Mucosa of gallbladder (tissue), 1 donor: ENCODE measurements at regions not wholly inside any gene's neighbourhood (a gene's known extent, or its start where the extent isn't known, plus 50 kb on each side); places are given as distances from the start of the nearest gene placed in this dataset.

Experiments used
- DNase-seq: peaks from one replicate; pipeline ENCODE4 v3.0.0-alpha.2; 2020; ENCODE audit warnings: low spot score
- donor health status: DM: no; HTN: no; CAD: no.

DNA sequence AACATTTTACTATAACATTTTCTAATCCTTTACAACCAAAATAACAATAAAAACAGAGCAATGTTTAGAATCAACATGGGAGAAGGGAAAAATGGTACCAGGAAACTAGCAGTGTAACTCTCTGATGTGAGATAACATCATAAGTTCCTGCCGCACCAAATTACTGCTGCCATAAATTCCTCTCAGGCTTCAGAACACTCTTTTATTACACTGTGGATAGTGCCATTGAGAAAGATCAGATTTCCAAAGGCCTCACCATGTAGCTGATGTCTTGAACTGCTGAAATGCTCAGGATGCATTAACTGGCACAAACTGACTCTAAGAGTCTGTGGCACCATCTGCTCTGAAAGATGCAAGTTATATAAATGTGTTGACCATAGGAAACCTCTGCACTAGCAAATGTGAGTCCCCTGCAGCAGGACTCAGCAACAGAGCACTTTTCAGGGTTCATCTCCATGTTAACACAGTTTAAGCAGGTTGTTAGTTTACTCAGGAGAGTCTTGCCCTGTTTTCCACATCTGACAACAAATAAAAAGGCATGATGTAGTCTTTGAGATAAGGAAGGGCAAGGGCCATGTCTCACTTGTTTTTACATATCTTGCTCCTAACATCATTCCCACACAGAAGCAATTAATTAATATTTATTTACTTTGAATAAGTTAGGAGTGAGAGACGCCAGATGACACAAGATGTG is 218.1 kb downstream of the CETN3 start:
- no peak for DNase-seq

DNA sequence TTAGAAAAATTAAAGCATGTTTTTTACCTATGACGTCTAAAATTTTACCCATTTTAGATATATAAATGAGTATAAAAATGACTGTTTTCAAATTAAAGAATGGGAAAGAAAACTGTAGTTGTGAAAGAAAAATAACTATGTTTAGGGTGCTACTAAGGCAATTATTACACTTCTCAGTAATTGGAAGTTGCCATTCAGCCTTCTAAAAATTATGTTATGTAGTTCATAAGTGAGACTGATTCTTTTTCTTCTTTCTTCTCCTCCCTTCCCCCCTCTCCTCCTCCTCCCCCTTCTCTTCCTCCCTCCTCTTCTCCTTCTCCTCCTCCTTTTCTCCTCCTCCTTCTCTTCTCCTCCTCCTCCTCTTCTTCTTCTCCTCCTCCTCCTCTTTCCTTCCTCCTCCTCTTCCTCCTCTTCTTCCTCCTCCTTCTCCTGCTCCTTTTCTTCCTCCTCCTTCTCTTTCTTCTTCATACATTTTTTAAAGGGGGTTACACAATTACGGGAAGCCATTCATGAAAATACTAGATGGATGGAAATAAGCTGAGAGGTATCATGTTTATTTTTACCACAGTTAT is 223.6 kb downstream of the CETN3 start:
- DNase-seq: no peak

DNA sequence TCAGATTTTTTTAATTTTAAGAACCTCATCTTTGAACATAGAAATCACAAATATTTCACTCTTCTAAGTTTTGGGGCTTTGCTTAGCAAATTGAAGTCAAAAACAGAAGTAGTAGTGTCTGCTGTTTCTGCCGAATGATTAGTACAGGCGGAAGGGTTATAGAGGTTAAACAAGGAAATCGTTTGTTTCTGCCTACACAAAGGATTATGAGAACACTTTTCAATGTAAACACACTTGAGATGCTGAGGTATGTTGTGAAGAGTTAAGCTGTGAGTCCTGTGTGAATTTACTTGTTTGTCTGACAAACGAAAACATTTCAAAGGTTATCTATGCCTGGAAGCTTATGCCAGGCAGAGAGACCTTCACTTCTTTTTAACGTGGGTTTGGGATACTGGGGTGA is 224.8 kb downstream of the CETN3 start:
- no peak for DNase-seq

DNA sequence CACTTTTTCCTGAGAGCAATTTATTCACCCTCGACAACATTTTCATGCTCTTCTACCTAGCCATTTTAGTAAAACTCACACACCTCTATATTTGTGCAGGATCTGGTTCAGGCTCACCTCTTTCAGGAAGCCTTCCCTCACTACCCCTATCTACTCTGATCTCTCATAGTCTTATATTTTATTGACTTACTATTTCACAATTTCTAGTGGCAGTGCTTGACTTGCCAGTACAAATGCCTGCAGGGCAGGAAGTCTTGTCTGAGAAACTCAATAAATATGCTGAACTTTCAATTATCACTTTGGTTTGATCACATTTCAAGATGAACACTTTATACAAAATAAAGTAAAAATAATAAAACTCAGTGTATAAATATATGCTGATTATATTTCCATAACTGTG is 226.8 kb downstream of the CETN3 start:
- DNase-seq: no peak

DNA sequence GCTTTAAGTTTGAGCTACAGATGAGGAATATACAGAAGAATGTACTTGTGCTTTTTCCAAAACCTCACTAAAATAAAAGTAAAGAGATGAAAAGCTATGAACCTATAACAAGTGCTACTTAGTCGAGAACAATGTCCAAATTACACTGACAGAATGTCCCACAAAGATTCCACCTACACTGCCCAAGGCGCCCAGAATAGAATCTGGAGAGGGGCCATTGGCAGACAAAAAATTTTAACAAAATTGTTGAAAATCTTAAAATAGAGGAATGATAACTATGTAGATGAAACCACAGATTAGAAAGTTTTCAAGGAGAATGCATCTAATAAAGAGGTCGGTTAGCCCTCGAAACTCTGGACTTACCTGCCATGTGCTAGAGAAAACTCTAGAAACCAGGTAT is 235.3 kb downstream of the CETN3 start:
- no peak for DNase-seq

DNA sequence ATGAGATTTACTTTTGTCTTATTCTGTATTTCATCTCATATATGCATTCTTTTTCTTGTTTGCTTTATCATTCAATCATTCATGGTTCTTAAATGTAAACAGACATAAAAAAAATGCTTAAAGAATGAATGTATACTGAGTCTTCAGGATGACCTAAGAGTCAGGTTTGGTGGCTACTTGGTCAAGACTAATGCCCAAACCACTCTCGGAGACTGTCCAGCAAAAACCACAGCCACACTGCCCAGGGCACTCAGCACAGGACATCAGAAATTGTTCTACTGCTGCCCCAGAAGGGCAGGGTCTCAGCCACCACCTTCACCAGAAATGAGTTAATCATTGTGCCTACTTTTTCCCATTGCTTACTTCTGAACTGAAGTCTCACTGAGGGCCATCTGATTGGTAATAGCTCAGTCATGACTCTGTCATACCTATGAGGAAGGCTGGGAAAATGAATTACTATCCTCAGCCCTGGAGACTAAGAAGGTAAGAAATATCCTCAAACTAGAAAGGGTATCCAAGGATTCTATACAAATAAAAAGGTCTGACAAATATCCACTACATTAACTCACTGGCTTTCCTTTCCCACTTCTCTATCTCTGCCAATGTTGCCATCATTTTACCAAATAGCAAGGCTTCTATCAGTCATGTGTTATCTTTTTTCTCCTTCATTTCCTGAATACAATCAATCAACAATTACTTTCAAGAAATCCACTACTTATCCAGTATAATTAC is 236.1 kb downstream of the CETN3 start:
- no peak for DNase-seq

DNA sequence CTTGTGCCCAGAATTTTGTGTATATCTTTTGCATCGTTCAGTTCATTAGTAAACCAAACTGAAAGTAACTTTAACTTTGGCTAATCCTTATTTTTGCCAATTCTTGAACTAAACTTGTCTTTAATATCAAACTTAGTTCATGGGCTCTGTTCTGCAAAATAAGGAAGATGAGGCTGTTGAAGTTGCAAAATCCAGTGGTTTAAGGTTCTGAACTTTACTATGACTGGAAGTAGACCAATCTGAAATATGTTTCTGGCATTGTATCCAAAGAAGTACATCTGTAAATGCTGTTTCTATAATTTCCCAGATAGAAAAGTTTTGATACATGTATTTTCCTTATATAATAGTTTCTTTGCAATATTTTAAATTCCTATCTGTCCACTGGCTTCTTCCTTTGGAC is 238.1 kb downstream of the CETN3 start:
- no peak for DNase-seq

DNA sequence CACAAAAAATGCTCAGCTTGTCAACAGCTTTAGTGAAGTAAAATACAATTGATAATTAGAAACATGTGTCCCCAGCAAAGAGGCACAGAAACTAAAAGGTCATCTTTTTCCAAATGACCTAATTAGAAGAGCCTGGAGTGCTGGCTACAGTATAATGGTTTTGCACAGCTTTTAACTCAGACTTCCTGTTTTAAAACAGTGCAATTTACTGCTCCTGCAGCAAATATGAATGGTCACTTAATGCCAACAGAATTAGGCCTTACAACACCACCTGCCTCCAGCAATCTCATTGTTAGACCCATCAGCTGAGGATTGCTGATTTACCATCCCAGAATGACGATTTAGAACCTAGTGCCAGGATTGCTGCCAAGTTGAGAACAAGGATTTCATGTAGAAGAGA is 239.3 kb downstream of the CETN3 start:
- no peak for DNase-seq

DNA sequence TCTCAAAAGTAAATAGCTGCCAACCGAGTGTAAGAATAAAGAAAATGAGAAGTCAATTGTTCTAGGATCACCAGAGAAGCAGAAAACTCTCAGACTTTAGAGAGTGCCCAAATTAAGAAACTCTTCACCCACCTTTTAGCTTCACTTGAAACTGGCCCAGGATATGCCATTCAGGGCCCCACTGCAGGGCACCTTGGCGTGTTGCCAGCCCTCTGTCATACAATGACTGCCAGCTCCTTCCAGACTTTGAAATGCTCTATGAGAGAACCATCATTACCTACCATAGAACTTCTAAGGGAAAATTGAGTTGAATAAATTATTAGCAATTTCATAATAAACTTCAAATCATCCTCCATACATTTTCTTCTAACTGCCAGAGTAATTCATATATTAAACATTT is 240.5 kb downstream of the CETN3 start:
- DNase-seq: no peak

DNA sequence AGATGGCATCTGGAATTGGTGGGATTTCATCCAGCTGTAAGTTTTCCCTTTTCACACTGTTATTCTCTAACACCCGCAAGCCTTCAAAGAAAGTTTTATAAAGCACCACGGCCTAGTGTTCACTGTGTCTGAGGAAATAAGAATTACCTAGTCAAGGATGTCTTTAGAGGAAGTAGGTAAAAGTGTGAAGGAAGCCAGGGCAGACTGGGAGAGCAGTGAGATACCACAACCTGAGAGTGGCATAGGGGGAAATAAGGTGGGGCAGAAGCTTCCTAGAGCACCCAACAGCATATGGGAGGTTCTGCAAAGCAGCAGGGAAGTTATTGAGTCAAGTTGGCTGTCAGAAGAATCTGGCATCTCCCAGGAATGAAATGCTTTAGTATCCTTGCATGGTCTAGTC is 241.2 kb downstream of the CETN3 start:
- DNase-seq: no peak

DNA sequence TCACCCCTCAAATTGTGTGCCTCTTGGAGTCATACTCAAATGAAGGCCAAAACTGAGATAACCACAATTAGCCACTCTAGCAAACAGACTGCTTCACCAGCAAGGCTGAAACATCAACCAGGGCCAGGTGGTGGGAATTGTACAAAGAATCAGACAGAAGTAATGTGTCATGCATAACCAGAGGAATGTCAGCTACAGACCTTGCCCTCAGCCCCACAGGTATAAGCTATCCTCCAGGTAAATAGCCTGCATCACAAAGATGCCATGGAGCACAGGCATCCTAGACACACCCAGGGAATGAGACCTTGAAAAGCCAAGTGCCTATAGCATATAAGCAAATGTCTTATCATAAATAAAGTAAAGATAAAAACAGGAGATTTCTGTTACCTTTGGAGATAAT is 242.7 kb downstream of the CETN3 start:
- no peak for DNase-seq

DNA sequence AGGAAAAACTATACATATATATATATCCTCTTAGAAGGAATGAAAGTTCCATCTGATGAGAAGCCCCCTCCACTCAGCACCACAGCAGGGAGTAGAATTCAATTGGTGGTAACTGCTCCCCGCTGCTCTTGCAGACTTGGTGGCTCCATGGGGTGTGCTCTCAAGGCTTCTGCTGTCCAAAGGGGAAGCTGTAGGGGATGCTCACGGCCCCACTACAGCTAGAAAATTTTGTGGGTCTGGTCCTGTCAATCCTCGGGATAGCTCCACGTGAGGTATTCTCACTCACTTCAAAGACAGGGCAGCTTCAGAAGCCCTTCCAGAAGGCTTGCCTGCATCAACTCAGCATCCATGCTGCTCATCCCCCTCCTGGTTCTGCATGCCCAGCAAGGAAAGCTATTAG is 247.2 kb downstream of the CETN3 start:
- DNase-seq: no peak

DNA sequence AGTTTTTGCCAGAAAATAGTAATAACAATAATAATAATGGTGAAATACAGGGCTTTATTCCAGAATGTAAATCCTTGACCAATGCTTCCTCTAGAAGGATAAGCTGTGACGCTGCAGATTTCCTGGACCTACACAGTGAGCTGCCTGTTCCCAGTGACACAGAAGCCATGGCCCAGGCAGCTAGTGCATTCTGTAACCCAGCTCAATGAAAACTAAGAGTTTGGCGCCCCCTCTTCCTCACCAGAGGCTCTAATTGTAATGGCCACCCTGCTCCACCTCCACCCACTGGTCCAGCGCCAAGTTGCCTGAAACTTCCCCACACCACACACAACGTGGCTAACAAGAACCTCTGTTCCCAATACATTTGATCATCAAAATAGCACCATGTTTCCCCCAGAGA is 248.1 kb downstream of the CETN3 start:
- DNase-seq: no peak

DNA sequence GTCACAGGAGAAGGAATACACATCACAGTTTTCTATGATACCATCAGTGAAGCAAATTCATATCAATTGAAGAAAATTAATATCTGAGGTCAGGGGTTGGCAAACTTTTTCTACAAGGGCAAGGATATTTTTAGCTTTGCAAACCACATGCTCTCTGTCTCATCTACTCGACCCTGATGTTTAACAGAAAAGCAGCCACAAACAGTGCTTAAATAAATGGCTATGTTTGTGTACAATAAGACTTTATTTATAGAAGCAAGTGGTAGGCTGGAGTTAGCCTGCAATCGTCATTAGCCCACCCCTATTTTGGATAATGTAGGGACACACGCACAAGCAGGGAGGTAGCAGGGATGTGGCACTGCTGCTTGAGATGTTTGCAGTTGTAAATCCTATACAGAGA is 251.4 kb downstream of the CETN3 start:
- no peak for DNase-seq

DNA sequence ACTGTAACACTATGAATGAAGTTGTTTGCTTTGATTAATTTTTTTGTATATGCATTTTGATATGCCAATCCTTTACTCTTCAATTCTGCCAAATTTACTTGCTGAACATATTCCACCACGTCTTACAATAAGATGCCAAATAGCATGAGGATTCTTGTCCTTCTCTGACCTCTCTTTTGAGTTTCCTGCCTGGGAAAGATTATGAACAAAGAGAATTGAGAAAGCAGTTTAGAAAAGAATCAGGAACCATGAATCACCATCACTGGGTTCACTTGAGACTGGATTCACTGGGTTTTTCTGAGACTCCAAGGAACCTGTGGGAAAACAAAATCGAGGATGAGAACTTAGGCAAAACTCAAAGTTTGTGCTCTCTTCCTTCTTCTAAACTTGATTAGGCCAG is 256.5 kb downstream of the CETN3 start:
- DNase-seq: no peak

DNA sequence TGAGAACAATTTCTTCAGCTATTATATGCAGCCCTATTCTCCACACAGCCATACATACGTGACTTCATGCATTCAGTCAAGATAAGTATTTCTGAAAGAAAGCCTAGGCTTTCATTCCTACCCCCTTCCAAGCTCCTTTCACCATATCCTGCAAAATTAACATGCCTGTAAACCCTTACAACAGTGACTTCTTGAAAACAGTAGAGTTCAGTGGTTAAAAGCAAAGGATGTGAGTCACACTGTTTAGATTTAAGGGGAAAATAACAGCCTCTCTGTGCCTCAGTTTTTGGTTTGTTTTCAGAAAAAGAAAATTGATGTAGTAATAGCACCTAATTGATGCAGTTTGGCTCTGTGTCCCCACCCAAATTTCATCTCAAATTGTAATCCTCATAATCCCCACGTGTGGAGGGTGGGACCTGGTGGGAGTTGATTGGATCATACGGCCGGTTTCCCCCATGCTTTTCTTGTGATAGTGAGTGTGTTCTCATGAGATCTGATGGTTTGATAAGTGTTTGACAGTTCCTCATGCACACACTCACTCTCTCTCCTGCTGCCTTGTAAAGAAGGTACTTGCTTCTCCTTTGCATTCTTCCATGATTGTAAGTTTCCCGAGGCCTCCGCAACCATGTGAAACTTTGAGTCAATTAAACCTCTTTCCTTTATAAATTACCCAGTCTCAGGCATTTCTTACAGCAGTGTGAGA is 264.8 kb downstream of the CETN3 start:
- no peak for DNase-seq

DNA sequence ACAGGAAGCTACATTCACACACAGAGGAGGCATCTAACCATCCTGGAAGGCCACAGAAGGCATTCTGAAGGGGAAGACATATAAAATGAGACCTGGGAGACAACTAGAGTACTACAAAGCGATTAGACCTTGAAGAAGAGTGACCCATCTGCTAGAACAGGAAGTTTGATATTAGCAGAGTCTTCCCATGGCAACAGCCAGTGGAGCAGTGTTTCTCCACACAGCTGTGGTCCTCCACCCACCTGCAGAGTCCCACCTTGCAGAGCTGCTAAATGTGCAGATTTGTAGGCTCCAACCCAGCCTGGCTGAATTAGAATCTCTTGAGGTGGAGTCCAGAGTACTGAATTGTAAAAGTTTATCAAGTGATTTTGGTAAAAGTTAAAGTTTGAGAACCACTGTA is 267.0 kb downstream of the CETN3 start:
- DNase-seq: no peak

DNA sequence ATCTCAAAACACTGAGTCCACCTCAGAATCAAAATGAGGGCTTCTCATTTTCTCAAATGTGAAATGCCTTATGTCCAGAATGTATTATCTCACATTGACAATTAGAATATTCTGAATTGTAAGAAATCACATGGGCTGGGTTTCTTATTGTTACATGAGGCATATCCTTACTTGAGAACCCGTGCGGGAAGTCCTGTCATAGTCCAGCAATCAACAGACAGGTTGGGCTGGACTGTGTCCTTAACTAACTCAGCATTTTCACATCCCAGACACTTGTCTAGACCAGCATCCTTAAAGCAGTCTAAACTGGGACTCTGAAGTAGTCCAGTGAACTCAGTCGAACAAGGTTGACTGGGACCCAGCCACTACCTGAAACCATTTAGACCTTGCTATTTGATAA is 267.6 kb downstream of the CETN3 start:
- DNase-seq: no peak

DNA sequence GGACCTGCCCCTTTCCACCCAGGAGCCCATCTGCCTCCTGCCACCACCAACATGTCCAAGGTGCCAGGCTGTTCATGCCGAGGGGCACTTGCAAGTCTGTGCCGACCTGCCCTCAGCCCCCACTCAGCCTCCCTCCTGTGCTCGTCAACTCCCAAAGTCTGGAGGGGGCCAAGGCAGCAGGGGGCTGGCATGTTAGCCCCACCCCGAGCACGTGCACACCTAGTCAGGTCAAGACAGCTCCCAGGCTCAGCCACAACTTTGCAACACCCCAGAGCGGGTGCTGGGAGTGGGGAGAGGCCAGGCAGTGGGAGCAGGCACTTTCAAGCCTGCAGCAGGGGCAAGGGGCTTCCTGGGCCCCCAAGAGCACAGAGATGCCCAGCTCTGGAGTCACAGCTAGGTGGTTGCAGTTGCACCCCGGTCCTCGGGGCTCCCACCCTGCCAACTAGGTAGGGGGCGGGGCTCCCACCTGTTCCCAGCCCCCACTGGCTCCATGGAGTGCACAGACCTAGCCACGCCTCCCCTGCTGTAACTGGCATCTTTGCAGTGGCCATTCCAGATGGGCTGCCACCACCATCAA is 272.5 kb downstream of the CETN3 start:
- DNase-seq: no peak

DNA sequence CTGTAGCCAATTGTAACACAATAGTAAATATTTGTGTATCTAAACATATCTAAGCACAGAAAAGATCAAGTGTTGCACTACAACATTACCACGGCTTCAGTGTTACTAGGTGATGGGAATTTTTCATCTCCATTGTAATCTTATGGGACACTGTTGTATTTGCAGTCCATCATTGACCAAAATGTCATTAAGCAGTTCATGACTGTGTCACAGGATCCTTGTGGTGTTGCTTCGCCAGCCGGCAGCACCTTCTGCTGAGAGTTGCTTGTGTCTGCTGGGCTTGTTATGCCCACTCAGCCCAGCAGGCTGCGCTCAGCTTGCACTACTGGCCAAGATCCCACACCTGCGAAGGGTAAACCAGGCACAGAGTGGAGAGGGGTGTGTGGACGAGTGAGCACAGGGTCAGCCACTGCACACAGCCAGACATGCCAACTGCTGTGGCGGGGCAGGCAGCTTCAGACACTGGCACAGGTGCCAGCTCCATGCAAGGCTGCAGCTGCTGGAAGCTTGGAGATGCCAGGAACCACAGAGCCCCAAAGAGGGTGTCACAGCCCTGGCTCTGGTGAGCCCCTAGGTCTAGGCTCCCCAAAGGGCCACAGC is 273.7 kb downstream of the CETN3 start:
- no peak for DNase-seq

DNA sequence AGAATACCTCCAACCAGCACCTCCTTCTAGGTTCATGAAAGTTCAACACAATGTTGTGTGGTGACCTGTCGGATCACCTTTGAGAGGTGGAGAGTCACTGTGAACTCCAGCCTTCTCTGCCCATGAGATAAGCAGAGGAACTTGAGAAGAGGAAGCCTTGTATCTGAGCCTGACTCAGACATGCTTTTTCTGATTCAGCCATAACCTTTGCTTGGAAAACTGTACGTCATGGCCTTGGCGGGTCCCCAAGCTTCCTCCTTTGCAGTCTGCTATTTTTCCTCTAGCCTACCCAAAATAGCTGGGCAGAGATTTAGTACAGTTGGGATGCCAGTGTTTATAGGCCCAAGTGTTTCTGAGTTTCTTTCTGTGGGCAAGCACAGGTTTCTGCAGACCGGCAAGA is 274.7 kb downstream of the CETN3 start:
- peak; percentile 57 for DNase-seq

DNA sequence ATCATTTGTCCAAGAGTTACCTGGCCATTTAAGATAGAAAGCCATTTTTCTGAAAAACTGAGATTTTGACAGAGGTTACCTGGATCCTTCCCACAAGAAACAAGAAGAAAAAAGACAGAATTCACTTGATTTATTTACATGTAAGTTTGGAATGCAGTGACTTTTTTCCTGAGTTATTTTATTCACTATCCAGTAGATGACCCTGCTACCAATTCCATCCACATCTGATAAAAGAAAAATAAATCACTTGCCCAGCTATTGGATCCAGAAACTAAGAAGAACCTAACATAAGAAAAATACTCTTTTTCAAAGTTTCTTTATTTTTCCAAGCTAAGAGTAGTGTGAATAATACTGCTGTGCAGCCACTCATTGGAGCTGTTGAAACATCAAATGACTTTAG is 275.2 kb downstream of the CETN3 start:
- DNase-seq: no peak
